Ovary (tissue), 7 donors: ENCODE measurements at regions not wholly inside any gene's neighbourhood (a gene's known extent, or its start where the extent isn't known, plus 50 kb on each side); places are given as distances from the start of the nearest gene placed in this dataset.
A peak's percentile ranks its signal among the peaks of the same experiment; 100 is the strongest.

ENCODE experiments used
- DNase-seq, 5 donors: peaks; one replicate each; pipeline ENCODE4 v3.0.0-alpha.2; 2019 to 2020
- H3K27ac ChIP-seq, 2 donors: fragments of 200-600 bp; one replicate each; pipeline versions ENCODE4 v1.5.1 to v1.8.0; 2019 to 2022
- H3K27me3 ChIP-seq: fragments of 200-600 bp; one replicate; pipeline ENCODE4 v1.8.0; 2022
- H3K36me3 ChIP-seq: fragments of 200-600 bp; sonication (generic); one replicate; pipeline ENCODE4 v1.5.1; 2019
- H3K4me1 ChIP-seq: one replicate; pipeline ENCODE4 v1.8.1; 2013; ENCODE audit warnings: mild to moderate bottlenecking, moderate library complexity; ENCODE audit not compliant: insufficient read depth
- H3K4me3 ChIP-seq: fragments of 200-600 bp; sonication (generic); one replicate; pipeline ENCODE4 v1.5.1; 2017
- H3K9me3 ChIP-seq, 2 donors: fragments of 200-600 bp in 1 of 2; sonication (generic) in 1 of 2; one replicate each; pipeline versions ENCODE4 v1.5.1 to v1.8.1; 2013 to 2019; ENCODE audit warnings: mild to moderate bottlenecking in 1 of 2, moderate library complexity in 1 of 2
- CTCF ChIP-seq, 3 donors: fragments of 450-650 bp in 2 of 3; fragments of 200-600 bp in 1 of 3; IDR thresholded peaks; one replicate each; pipeline versions ENCODE4 v1.5.1 to v1.8.0; 2016 to 2022; ENCODE audit warnings: antibody characterized with exemption in 3 of 3, mild to moderate bottlenecking in 1 of 3
- EP300 ChIP-seq: sonication (generic); formaldehyde crosslinking; IDR thresholded peaks from one replicate; pipeline ENCODE4 v1.6.1; 2017; ENCODE audit warnings: antibody characterized with exemption
- POLR2A ChIP-seq: fragments of 450-650 bp; IDR thresholded peaks from one replicate; pipeline ENCODE4 v1.6.1; 2017; ENCODE audit warnings: antibody characterized with exemption, mild to moderate bottlenecking, moderate library complexity
- WGBS, 3 donors: extraction: QIAGEN DNeasy Blood & Tissue Kit in 1 of 3; methylation state at CpG; one replicate each; pipeline versions ENCODE4 v1.1.5 to v1.1.7; 2013 to 2017; 5-methylcytosine and 5-hydroxymethylcytosine counted together
- intact Hi-C, 4 donors: fragments of 100-400 bp; cut with DNase I; formaldehyde crosslinking; loops; one replicate each; pipeline versions ENCODE4 v1.11.0 to v1.15.1; 2022 to 2023
- donor health status: DM: no; HTN: no; CAD: no; lungs with moderate emphysema.
- donor health status: DM: no; HTN: no; CAD: no.
- donor health status: Bipolar disorder and iron deficiency.
- donor health status: DM: no; HTN: no; CAD: no.
- donor health status: DM: yes; HTN: yes; CAD: no.

- WGBS, 3 donors: 69 to 77% (median 74%) methylated on average over 23 to 27 of the region's 27 CpGs
- intact Hi-C loops: no loop called here
- Histone ChIP-seq H3K27me3 (no peaks in the 10 kb centered on the region), H3K27ac (no peak overlapping the region), H3K9me3 (no peaks in the 10 kb centered on the region), H3K4me3 (no peak overlapping the region), H3K36me3 (no peaks in the 10 kb centered on the region), H3K4me1 (peaks cover 21% of the 10 kb centered on the region)
- TF ChIP-seq EP300: no peak
- no peak for TF ChIP-seq CTCF (IDR thresholded peaks at IDR 0.05)
- no peak for TF ChIP-seq POLR2A
- no peak for DNase-seq
Measured at GRCh38 chr16:85310868-85311585, 198.8 kb upstream of the CIBAR2 start.

GRCh38 chr16:85311741-85312140 lies 199.5 kb upstream of the CIBAR2 start:
- Histone ChIP-seq H3K9me3 (no peaks in the 10 kb centered on the region), H3K4me1 (peaks cover 17% of the 10 kb centered on the region), H3K27me3 (no peaks in the 10 kb centered on the region), H3K36me3 (no peaks in the 10 kb centered on the region), H3K27ac (no peak overlapping the region), H3K4me3 (no peak overlapping the region)
- 78 to 91% (median 89%) methylated on average over 14 of the region's 14 CpGs for WGBS, 3 donors
- no peak for TF ChIP-seq CTCF (IDR thresholded peaks at IDR 0.05)
- no peak for TF ChIP-seq POLR2A
- TF ChIP-seq EP300: no peak
- DNase-seq: no peak
- intact Hi-C loops: no loop called here

- Histone ChIP-seq H3K27me3 (no peaks in the 10 kb centered on the region), H3K9me3 (no peaks in the 10 kb centered on the region), H3K4me1 (peaks cover 16% of the 10 kb centered on the region), H3K27ac (no peak overlapping the region), H3K36me3 (no peaks in the 10 kb centered on the region), H3K4me3 (no peak overlapping the region)
- TF ChIP-seq CTCF (IDR thresholded peaks at IDR 0.05) (no peak), POLR2A (no peak), EP300 (no peak)
- WGBS, 3 donors: 85 to 90% (median 87%) methylated on average over 11 of the region's 11 CpGs
- intact Hi-C loops: no loop called here
- no peak for DNase-seq
Measured at GRCh38 chr16:85312174-85312573, 199.9 kb upstream of the CIBAR2 start.

- intact Hi-C loops: no loop called here
- peaks cover 16% of the 10 kb centered on the region for H3K4me1 ChIP-seq
- no peak overlapping the region for H3K27ac ChIP-seq
- 41 to 49% (median 42%) methylated on average over 22 to 23 of the region's 23 CpGs for WGBS, 3 donors
- no peak overlapping the region for H3K4me3 ChIP-seq
- H3K36me3 ChIP-seq: no peaks in the 10 kb centered on the region
- peak in 1 of 5 donors; percentile 51 for DNase-seq
- TF ChIP-seq CTCF (IDR thresholded peaks at IDR 0.05): no peak
- no peak for TF ChIP-seq EP300
- no peak for TF ChIP-seq POLR2A
- H3K9me3 ChIP-seq: no peaks in the 10 kb centered on the region
- H3K27me3 ChIP-seq: no peaks in the 10 kb centered on the region
Measured at GRCh38 chr16:85312642-85313525, 200.6 kb upstream of the CIBAR2 start.
